ENCODE measurements at regions not wholly inside any gene's neighbourhood (a gene's known extent, or its start where the extent isn't known, plus 50 kb on each side); places are given as distances from the start of the nearest gene placed in this dataset.

DNA sequence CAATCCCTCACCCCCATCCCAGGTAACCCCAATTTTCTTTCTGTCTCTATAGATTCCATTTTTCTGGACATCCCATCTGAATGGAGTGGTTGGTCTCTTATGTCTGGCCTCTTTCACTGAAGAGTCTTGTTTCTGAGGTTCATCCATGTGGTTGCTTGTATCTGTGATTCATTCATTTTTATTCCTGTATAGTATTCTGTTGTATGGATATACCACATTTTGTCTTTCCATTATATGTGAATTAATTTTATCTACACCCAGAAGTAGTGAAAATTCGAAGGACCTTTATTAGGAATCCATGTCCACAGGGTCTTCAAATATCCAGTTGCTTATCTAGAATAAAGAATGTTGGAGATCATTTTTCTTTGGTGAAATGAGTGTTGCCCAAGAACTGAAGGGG is 207.6 kb upstream of the MSX2 start:
- H4K20me1 ChIP-seq (replicated peaks in 1 of 2; ENCODE audit: control insufficient read depth in 1 of 2, insufficient read depth in 2 of 2, low read length in 2 of 2), result no peaks in the 10 kb centered on the region
- no peak overlapping the region for H4K8ac ChIP-seq (ENCODE audit: extremely low read depth, insufficient read depth, low read length)
- CTCF ChIA-PET (ENCODE audit: partially characterized antibody), result interaction anchor here (0.6 kb wide), 1 partner anchor 533 kb away, joined by 3 read pairs; no protein-coding TSS in a partner anchor
- H3K18ac ChIP-seq (ENCODE audit: extremely low read depth, low read length), result no peak overlapping the region
- no peak overlapping the region for H3K9ac ChIP-seq (replicated peaks in 1 of 4; ENCODE audit: extremely low read depth in 1 of 4, low read depth in 3 of 4, low read length in 3 of 4)
- DNase-seq (ENCODE audit: low read depth in 1 of 2, low spot score in 2 of 2) (no peak), FAIRE-seq (no peak)
- H3K79me1 ChIP-seq (ENCODE audit: low read depth, low read length), result no peaks in the 10 kb centered on the region
- 94% methylated on average over 1 of the region's 1 CpG; no CpG with 5 or more reads in 1 of the 2 experiments for WGBS, 2 experiments (ENCODE audit: extremely low coverage in 1 of 2, insufficient coverage in 1 of 2, insufficient read length in 1 of 2, insufficient replicate concordance in 2 of 2, low coverage in 1 of 2, low lambda C conversion rate in 2 of 2, missing lambda C conversion rate in 1 of 2)
- H2BK5ac ChIP-seq (ENCODE audit: low read depth, low read length), result no peak overlapping the region
- H3K23me2 ChIP-seq (ENCODE audit: low read depth, low read length), result peaks cover 2% of the 10 kb centered on the region; the same call in 1 of the 2 replicates
- H3K79me2 ChIP-seq (ENCODE audit: control insufficient read depth in 1 of 2, insufficient read depth in 2 of 2, low read length in 2 of 2), result no peaks in the 10 kb centered on the region
- TF ChIP-seq GABPA (IDR thresholded peaks at IDR 0.05; ENCODE audit: borderline replicate concordance, insufficient read depth, low read length) (no peak), FOSL1 (IDR thresholded peaks at IDR 0.05; ENCODE audit: insufficient read depth, low read depth, low read length) (no peak), HDAC2 (IDR thresholded peaks at IDR 0.05; ENCODE audit: borderline replicate concordance in 1 of 2, low read depth in 2 of 2, low read length in 2 of 2) (no peak), BCL11A (IDR thresholded peaks at IDR 0.05; ENCODE audit: low read depth in 2 of 2, low read length in 2 of 2) (no peak), PHF8 (conservative IDR thresholded peaks at IDR 0.05; ENCODE audit: low read depth, low read length) (no peak), SP2 (IDR thresholded peaks at IDR 0.05; ENCODE audit: low read length) (no peak), CHD1 (IDR thresholded peaks at IDR 0.05; ENCODE audit: low read depth, low read length) (no peak)
- H3K36me3 ChIP-seq (ENCODE audit: control insufficient read depth in 2 of 4, insufficient read depth in 4 of 4, low read length in 3 of 4), result no peaks in the 10 kb centered on the region
- peaks cover 0 to 5% (median 2%) of the 10 kb centered on the region in 4 experiments; a peak in 4 of 7 replicates for H3K4me1 ChIP-seq (replicated peaks in 1 of 4; ENCODE audit: control insufficient read depth in 3 of 4, insufficient read depth in 4 of 4, low read length in 3 of 4)
- no peak overlapping the region for H4K91ac ChIP-seq (replicated peaks; ENCODE audit: insufficient read length, low read length)
- H2AK5ac ChIP-seq (ENCODE audit: low read depth, low read length), result no peak overlapping the region
- H2BK15ac ChIP-seq (ENCODE audit: low read length), result no peak overlapping the region
- no peak overlapping the region for H3K14ac ChIP-seq (ENCODE audit: insufficient read length)
- POLR2A ChIA-PET (ENCODE audit: partially characterized antibody), result no interaction called here
- H3K23ac ChIP-seq (ENCODE audit: insufficient read length), result no peak overlapping the region
- H2BK12ac ChIP-seq (ENCODE audit: low read depth, low read length), result no peak overlapping the region
- no peak overlapping the region for H2BK120ac ChIP-seq (replicated peaks; ENCODE audit: low read depth, low read length)
- H4K5ac ChIP-seq (ENCODE audit: insufficient read length, low read depth, low read length), result no peak overlapping the region
- no peak overlapping the region for H3K27ac ChIP-seq (ENCODE audit: low read depth, low read length)
- H3K56ac ChIP-seq (replicated peaks; ENCODE audit: insufficient read length, low read depth, low read length), result no peak overlapping the region
- no peak overlapping the region for H2BK20ac ChIP-seq (ENCODE audit: low read length)
- H3K4me2 ChIP-seq (ENCODE audit: insufficient read depth in 1 of 2, low read depth in 2 of 2, low read length in 2 of 2), result no peak overlapping the region
- no peak overlapping the region for H2AFZ ChIP-seq (ENCODE audit: low read length)
- H3K27me3 ChIP-seq (replicated peaks in 1 of 4; ENCODE audit: control insufficient read depth in 3 of 4, extremely low read depth in 1 of 4, insufficient read depth in 3 of 4, low read length in 3 of 4), result peaks cover 3 to 15% (median 8%) of the 10 kb centered on the region in 4 experiments
- no peaks in the 10 kb centered on the region for H3K9me3 ChIP-seq (ENCODE audit: insufficient read depth in 2 of 2, low read depth in 1 of 2, low read length in 1 of 2)
- H3K4ac ChIP-seq (replicated peaks; ENCODE audit: insufficient read length, low read depth, low read length), result no peak overlapping the region
- no peak overlapping the region for H3K4me3 ChIP-seq (ENCODE audit: extremely low read depth in 1 of 4, insufficient read depth in 2 of 4, low read depth in 3 of 4, low read length in 4 of 4)
